Renal cortical epithelial cell (primary cell): ENCODE measurements at regions not wholly inside any gene's neighbourhood (a gene's known extent, or its start where the extent isn't known, plus 50 kb on each side); places are given as distances from the start of the nearest gene placed in this dataset.

Experiments used
- DNase-seq: peaks from one replicate; pipeline ENCODE4 v3.0.0-alpha.2; 2011; ENCODE audit warnings: low read depth

- DNase-seq = no peak
These were observed 55.5 kb upstream of the NPAS2 start for GRCh38 chr2:100764430-100764829.

- no peak for DNase-seq
These were observed 54.5 kb upstream of the NPAS2 start for GRCh38 chr2:100765481-100765880.

GRCh38 chr2:100766256-100766655, 53.7 kb upstream of the NPAS2 start:
- no peak for DNase-seq

GRCh38 chr2:100766806-100767205, 53.1 kb upstream of the NPAS2 start:
- no peak for DNase-seq

GRCh38 chr2:100767224-100767653, 52.7 kb upstream of the NPAS2 start:
- peak; percentile 68 for DNase-seq

GRCh38 chr2:100767810-100768806, 51.8 kb upstream of the NPAS2 start:
- no peak for DNase-seq
